DND-41 (cell line): ENCODE measurements at regions not wholly inside any gene's neighbourhood (a gene's known extent, or its start where the extent isn't known, plus 50 kb on each side); places are given as distances from the start of the nearest gene placed in this dataset.

ENCODE experiments used
- ATAC-seq: fragments of 200-7000 bp; cut with Tn5 transposase; 3 replicates; pipeline ENCODE4 v1.9.1; 2021; ENCODE audit warnings: low read depth; ENCODE audit not compliant: insufficient read depth
- DNase-seq: peaks from one replicate; pipeline ENCODE4 v3.0.0-alpha.2; 2020
- H2AFZ ChIP-seq: 2 replicates; pipeline ENCODE4 v1.6.0; 2012; ENCODE audit warnings: low read depth, low read length
- H3K27ac ChIP-seq: 2 replicates; pipeline ENCODE4 v1.5.1; 2012; ENCODE audit warnings: low read length, inconsistent platforms
- H3K27me3 ChIP-seq: fragments of 200-600 bp; sonication (generic); 2 replicates; pipeline ENCODE4 v1.6.0; 2012; ENCODE audit warnings: low read length, mild to moderate bottlenecking, inconsistent platforms; ENCODE audit not compliant: insufficient read depth, poor library complexity
- H3K36me3 ChIP-seq: 2 replicates; pipeline ENCODE4 v1.5.1; 2012; ENCODE audit warnings: low read length, inconsistent platforms; ENCODE audit not compliant: insufficient read depth
- H3K4me1 ChIP-seq: 2 replicates; pipeline ENCODE4 v1.5.1; 2012; ENCODE audit warnings: mild to moderate bottlenecking, low read length; ENCODE audit not compliant: insufficient read depth
- H3K4me2 ChIP-seq: 2 replicates; pipeline ENCODE4 v1.6.0; 2012; ENCODE audit warnings: mild to moderate bottlenecking, moderate library complexity, low read length, inconsistent platforms; ENCODE audit not compliant: insufficient read depth
- H3K4me3 ChIP-seq, 2 experiments: fragments of 200-600 bp in 1 of 2; shearing (Covaris generic) in 1 of 2; 2 replicates each; pipeline ENCODE4 v1.5.1; 2012 to 2016; ENCODE audit warnings: inconsistent platforms in 2 of 2, low read length in 2 of 2, mild to moderate bottlenecking in 2 of 2, low read depth in 1 of 2, moderate library complexity in 1 of 2
- H3K79me2 ChIP-seq: 2 replicates; pipeline ENCODE4 v1.6.0; 2012; ENCODE audit warnings: low read length, inconsistent platforms; ENCODE audit not compliant: insufficient read depth
- H3K9ac ChIP-seq: 2 replicates; pipeline ENCODE4 v1.6.0; 2012; ENCODE audit warnings: low read depth, mild to moderate bottlenecking, inconsistent platforms, low read length, moderate library complexity
- H3K9me3 ChIP-seq: 2 replicates; pipeline ENCODE4 v1.5.1; 2012; ENCODE audit warnings: low read length, moderate library complexity, mild to moderate bottlenecking, inconsistent platforms; ENCODE audit not compliant: insufficient read depth, severe bottlenecking
- H4K20me1 ChIP-seq: 2 replicates; pipeline ENCODE4 v1.6.0; 2012; ENCODE audit warnings: low read length; ENCODE audit not compliant: insufficient read depth
- CTCF ChIP-seq: IDR thresholded peaks from 2 replicates; pipeline ENCODE4 v1.5.1; 2012; ENCODE audit warnings: borderline replicate concordance, low read length, moderate library complexity, mild to moderate bottlenecking; ENCODE audit not compliant: poor library complexity, severe bottlenecking; ENCODE audit errors: extremely low read depth
- EZH2 ChIP-seq: IDR thresholded peaks from 3 replicates; pipeline ENCODE4 v1.6.1; 2012; ENCODE audit warnings: borderline replicate concordance, low read depth, mild to moderate bottlenecking, moderate library complexity, low read length, inconsistent platforms; ENCODE audit not compliant: severe bottlenecking

DNA sequence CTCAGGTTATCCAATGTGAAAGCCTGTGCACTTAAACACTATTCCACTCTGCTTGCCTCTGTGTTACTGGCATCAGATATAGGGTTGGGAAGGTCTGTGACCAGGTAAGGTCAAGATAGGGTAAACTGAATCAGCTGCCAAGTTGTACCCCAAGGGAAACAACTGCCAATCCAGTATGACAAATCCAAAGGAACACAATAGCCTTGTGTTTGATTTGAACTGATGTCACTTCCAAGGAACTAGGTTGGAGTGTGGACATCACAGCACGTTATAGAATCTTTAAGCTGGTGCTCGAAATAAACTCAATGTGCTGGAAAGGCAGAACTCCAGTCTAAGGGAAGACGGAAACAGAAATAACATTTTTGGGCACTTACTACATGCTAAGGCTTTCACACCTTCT, 223.4 kb upstream of the BTG1 start:
- no peaks in the 10 kb centered on the region for H3K79me2 ChIP-seq
- no peak overlapping the region for H3K27ac ChIP-seq
- no peak overlapping the region for H3K4me3 ChIP-seq
- H3K9ac ChIP-seq: no peak overlapping the region
- TF ChIP-seq EZH2 (no peak), CTCF (no peak)
- H3K27me3 ChIP-seq: no peaks in the 10 kb centered on the region
- ATAC-seq (no peak), DNase-seq (no peak)
- H3K4me2 ChIP-seq: no peak overlapping the region
- H2AFZ ChIP-seq: no peak overlapping the region
- H4K20me1 ChIP-seq: no peaks in the 10 kb centered on the region
- H3K9me3 ChIP-seq: no peaks in the 10 kb centered on the region
- H3K4me1 ChIP-seq: peaks cover 19% of the 10 kb centered on the region
- H3K36me3 ChIP-seq: no peaks in the 10 kb centered on the region

- no peaks in the 10 kb centered on the region for H3K79me2 ChIP-seq
- no peak overlapping the region for H3K27ac ChIP-seq
These were observed 220.2 kb upstream of the BTG1 start for GRCh38 chr12:92365836-92366235.

DNA sequence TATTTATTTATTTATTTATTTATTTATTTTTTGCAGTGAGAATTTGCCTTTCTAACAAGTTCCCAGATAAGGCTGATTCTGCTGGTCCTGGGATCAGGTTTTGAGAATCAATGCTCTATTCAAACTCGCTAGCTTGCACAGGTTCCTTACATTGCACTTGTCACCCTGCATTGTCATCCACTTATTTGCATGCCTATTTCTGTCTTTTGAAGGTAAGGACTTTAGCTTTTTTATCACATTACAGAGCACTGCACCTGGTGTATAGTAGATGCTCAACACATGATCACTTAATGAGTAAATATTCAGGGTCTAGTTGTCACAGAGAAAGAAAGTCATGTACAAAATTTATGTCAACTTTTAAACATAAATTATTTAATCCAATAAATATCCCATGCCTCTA, 219.7 kb upstream of the BTG1 start:
- ATAC-seq: no peak
- H3K4me2 ChIP-seq: no peak overlapping the region
- peaks cover 14% of the 10 kb centered on the region for H3K9me3 ChIP-seq

More at GRCh38 chr12:92365836-92366235, 220.2 kb upstream of the BTG1 start:
- H3K4me3 ChIP-seq: no peak overlapping the region
- TF ChIP-seq EZH2 (no peak), CTCF (no peak)
- ATAC-seq: no peak
- no peak for DNase-seq
- peaks cover 12% of the 10 kb centered on the region for H3K9me3 ChIP-seq
- H3K36me3 ChIP-seq: peaks cover 2% of the 10 kb centered on the region; the same call in 1 of the 2 replicates
- no peaks in the 10 kb centered on the region for H3K27me3 ChIP-seq
- H2AFZ ChIP-seq: no peak overlapping the region
- H3K4me2 ChIP-seq: no peak overlapping the region
- no peak overlapping the region for H3K9ac ChIP-seq
- H4K20me1 ChIP-seq: no peaks in the 10 kb centered on the region
- peaks cover 51% of the 10 kb centered on the region for H3K4me1 ChIP-seq

More for the DNA sequence above, 219.7 kb upstream of the BTG1 start:
- Histone ChIP-seq H3K4me3 (no peak overlapping the region), H3K27ac (peak overlapping the region; percentile 50; the same call in 1 of the 2 replicates), H3K9ac (no peak overlapping the region), H3K4me1 (peaks cover 57% of the 10 kb centered on the region), H2AFZ (no peak overlapping the region), H4K20me1 (no peaks in the 10 kb centered on the region), H3K36me3 (peaks cover 2% of the 10 kb centered on the region; the same call in 1 of the 2 replicates), H3K79me2 (no peaks in the 10 kb centered on the region), H3K27me3 (no peaks in the 10 kb centered on the region)
- DNase-seq: no peak
- no peak for TF ChIP-seq EZH2
- TF ChIP-seq CTCF: no peak
